HG02623 (cell line): ENCODE measurements at regions not wholly inside any gene's neighbourhood (a gene's known extent, or its start where the extent isn't known, plus 50 kb on each side); places are given as distances from the start of the nearest gene placed in this dataset.
A peak's percentile ranks its signal among the peaks of the same experiment; 100 is the strongest.
"Not testable (repeated sequence)": the region's sequence is repeated elsewhere in the genome, so short reads cannot be mapped to it uniquely, and the experiment has no call there.

Experiments
- ATAC-seq: cut with Tn5 transposase; IDR thresholded peaks from one replicate; pipeline ENCODE4 v1.9.1; 2021; ENCODE audit warnings: moderate library complexity; ENCODE audit not compliant: unreplicated experiment

DNA sequence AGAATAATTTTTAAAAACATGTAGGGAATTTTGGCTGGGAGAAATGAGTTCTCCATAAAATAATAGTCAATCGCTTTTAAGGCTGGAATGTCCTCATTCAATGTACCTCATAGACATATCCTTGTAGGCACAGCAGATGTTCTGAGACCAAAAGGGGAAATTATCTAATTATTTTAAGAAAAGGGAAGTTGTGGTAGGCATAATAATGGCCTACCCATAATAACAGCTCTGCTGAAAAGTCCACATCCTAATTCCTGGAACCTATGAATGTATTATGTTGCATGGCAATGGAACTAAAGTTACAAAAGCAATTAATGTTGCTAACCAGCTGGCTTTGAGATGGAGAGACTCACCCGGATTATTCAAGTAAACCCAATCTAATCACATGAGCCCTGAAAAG, 216.1 kb downstream of the TRIM36 start:
- peak; percentile 48 for ATAC-seq

DNA sequence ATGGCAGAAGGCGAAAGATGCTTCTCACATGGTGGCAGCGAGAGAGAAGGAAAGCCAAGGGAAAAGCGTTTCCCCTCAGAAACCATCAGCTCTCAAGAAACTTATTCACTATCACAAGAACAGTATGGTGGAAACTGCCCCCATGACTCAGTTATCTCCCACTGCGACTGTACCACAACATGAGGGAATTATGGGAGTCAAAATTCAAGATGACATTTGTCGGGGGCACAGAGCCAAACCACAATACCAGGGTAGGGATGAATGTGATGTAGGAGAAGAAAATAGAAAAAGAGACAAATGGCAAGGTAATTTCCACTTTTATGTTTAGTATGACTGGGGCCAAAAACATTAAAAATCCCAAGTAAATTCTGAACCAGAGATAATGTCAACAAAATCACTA, 216.8 kb downstream of the TRIM36 start:
- no peak for ATAC-seq

DNA sequence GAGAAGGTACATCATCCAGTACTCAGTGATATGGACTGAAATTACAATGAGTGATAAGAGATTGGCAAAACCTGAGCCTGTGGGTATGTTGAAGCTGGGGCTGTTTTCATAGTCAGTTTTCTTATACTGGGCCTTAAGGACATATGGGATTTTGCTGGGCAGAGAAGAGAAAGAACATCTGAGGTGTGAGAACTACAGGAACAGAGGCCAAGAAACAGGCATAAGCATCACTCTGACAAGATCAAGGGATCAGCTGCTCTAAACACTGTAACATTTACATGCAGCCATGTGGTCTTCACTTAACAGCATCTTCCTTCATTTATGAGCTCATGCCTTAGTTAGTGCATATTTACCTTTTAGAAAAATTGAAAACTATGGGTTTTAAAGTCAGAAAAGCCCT, 220.0 kb downstream of the TRIM36 start:
- ATAC-seq: no peak

DNA sequence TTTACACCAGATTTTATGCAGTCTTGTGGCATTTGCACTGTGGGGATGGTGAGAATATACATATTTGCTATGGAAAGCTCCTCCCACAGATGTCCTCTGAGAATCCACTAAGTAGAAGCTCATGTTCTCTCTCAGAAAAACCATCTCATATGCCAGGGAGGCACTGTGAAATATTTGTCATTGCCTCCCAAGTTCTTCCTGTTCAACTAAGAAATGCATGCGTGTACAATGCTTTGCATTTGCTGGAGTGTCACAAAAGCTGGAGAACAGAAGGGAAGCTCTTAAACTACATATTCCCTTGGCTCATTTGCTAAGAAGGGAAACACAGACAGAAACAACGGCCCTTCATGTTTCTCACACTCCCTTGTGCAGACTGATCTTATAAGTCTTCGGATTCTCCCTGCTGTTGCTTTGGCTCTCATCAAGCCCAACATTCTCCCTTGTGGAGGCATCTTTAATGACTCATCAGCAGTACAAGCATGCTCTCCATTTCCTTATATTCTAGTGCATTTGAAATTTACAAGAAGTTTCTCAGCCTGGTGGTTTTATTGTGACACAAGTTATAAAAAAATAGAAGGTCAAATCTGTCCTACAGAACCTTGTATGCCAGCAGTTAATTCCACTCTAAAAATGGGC, 220.6 kb downstream of the TRIM36 start:
- no peak for ATAC-seq

DNA sequence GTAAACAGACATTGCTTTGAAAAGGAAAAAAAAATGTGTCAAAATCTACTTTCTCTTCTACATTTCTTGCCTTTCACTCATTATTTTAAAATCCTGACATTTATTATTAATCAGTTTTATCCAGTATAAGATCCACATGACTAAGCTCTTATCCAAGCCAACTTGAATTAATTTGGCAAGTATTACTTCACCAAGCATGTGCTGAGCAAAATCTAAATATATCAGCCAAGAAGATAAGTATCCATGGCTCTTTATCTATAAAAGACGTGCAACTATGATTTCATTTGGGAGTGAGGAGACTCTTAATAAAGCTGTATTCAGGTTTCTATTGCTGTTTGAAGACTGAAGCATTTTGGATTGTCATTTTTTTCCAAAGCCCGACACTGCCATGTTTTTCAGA, 221.3 kb downstream of the TRIM36 start:
- ATAC-seq: no peak

DNA sequence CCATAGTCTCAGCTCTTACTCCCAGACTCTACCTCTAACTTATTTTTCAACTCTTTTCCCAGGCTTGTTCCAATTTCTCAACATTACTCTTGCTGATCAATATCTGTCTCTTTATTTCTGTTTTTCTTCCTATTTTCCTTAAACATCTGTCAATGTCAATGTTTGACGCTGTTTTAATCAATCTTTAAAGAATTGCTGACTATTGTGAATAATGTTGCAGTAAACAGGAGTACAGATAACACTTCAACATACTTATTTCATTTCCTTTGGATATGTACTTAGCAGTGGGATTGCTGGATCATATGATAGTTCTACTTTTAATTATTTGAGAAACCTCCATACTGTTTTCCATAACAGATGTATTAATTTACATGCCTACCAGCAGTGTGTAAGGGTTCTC, 229.0 kb downstream of the TRIM36 start:
- no peak for ATAC-seq

DNA sequence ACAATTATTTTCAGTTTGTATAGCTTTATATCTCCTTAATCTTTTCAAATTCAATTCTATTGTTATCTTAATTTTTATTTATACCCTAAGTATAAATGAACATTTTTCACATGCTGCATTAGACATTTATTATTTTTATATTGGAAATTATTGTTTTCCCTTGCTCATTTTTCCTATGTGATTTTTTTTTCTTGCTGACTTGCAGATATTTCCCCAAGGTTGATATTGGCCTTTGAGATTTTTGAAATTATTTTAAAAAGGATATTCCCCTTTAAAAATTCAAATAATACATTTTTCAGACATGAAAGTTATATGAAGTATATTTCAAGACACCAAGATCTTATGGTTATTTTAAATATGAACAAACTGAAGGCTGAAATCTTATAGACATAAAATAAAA, 234.2 kb downstream of the TRIM36 start:
- no peak for ATAC-seq

DNA sequence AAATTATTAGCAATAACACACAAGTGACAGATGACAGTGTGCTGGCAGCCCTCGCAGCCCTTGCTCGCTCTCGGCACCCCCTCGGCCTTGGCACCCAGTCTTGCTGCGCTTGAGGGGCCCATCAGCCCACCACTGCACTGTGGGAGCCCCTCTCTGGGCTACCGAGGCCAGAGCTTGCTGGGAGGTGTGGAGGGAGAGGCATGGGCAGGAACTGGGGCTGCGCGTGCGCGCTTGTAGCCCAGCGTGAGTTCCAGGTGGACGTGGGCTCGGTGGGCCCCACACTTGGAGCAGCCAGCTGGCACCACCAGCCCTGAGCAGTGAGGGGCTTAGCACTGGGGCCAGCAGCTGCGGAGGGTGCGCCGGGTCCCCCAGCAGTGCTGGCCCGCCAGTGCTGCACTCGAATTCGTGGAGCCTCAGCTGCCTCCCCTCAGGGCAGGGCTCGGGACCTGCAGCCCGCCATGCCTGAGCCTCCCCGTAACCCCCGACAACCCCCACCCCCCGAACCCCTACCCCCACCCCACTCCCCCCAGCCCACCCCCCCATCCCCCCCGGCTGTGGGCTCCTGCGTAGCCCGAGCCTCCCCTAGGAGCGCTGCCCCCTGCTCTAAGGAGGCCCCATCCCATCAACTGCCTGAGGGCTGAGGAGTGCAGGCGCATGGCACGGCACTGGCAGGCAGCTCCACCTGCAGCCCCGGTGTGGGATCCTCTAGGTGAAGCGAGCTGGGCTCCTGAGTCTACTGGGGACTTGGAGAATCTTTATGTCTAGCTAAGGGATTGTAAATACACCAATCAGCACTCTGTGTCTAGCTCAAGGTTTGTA, 240.9 kb downstream of the TRIM36 start:
- ATAC-seq: no peak

DNA sequence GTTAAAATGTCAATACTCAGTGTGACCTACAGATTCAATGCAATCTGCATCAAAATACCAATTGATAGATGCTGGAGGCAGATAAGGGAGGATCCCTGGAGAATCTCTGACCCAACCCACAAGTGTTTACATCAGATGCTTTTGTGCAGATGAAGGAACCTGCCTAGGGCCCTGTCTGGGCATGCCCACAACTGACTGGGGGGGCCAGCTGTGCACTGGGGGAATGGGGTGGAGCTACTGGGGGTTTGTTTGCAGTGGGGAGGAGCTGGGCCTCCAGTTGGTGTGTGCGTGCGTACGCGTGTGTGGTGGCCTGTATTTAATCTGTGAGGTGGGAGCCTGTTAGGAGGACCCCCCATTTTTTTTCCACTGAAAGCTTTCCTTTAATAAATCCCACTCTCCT, 244.9 kb downstream of the TRIM36 start:
- no peak for ATAC-seq

DNA sequence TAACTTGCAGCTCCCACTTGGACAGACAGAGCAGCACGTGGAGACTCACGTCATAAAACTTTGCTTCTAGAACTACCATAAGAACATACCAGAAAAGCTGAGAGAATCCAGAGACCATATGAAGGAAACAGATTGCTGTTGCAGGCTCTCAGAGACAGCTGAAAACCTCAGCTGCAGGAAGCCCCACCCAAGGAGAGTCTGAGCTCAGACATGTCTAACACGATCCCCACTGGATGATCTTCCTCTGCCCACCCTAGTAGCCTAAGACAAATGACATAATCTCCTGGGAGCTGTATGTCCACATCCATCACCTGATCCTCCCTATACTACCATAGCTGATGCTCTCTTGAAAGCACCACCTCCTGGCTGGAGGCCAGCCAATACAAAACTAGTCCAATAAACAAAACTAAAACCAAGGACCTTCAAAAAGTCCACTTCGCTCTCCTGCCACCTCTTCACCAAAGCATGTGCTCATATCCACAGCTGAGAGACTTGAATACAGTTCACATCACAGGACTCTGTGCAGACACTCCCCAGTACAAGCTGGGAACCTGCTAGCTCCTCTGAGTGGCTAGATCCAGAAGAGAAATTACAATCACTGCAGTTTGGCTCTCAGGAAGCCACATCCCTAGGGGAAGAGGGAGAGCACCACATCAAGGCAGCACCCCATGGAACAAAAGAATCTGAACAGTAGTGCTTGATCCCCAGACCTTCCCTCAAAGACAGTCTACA, 257.4 kb downstream of the TRIM36 start:
- ATAC-seq: no peak

DNA sequence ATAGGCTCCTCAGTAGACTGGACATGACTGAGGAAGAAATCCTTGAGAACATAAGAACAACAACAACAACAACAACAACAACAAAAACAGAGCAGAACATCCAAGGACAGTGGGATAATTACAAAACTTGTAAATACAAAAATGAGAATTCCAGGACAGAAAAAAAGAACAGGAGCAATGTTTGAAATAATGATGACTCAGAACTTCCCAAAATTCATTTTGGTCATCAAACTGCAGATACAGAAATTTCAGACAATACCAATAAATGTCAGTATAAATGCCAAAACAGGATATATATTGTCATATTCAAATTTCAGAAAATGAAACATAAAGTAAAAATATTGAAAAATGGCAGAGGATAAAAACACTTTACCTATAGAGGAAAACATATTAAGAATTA, 259.0 kb downstream of the TRIM36 start:
- ATAC-seq: no peak

DNA sequence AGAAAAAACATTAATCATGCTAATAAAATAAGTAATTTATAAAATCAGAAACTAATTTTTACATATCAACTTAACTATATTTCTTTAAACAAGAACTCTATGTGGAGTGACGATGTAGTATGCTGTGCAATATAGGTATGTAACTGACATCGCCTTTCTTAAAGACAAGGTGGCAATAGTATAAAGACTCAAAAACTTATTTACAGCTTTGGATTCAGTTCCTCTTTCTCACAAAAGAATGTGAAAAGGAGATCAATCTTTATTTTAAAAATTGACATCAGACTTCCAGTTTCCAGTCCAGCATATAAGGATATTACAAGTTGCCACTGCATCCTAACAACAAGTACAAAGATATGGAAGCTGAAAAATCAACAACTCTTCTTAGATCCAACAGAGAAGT, 260.3 kb downstream of the TRIM36 start:
- no peak for ATAC-seq

DNA sequence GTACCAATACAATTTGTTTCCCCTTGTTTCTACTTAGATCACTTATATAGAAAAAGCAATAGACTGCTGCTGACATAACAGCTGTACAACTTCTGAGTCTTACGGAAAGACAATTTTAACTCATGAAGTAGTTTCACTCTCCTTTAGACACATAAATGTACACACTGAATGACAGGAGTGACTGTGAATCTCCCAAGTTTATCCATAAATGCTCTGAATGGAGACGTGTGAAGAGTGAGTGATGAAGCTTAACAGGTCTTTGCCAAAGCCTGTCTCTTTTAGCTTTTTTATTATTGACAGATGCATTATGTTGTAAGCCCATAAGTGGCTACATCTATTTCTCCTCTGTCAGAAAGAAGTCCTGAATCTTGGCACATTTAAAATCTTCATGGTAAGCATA, 265.9 kb downstream of the TRIM36 start:
- ATAC-seq: no peak

DNA sequence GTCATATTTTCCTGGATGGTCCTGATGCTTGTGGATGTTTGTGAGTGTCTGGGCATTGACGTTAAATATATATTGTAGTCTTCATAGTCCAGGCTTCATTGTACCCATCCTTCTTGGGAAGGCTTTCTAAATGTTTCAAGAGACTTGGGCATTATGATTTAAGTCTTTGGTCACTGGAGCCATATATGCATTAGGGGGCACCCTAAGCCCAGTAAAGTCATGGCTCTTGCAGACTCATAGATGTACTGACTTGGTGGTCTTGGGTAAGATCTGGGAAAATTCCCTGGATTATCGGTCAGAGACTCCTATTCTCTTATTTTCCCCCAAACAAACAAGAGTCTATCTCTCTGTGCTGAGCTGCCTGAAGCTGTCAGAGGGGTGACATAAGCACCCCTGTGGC, 271.1 kb downstream of the TRIM36 start:
- no peak for ATAC-seq

DNA sequence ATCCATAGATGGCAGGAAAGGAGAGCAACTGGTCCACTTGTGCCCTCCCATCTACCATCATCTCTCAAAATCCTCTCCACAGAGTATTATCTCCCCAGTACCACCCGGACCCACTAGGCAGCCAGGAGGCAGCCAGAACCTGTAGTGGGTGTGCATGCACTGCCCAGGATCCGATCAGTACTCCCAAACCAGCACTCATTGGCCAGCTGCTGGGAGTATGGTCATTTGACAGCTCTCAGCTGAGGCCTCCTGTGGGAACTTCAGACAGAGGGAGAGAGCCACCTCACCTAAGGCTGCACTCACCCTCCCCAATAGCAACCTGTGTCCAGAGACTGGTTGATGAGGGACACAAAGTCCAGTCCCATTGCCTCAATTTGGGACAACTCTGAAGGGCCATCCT, 286.0 kb downstream of the TRIM36 start:
- no peak for ATAC-seq

DNA sequence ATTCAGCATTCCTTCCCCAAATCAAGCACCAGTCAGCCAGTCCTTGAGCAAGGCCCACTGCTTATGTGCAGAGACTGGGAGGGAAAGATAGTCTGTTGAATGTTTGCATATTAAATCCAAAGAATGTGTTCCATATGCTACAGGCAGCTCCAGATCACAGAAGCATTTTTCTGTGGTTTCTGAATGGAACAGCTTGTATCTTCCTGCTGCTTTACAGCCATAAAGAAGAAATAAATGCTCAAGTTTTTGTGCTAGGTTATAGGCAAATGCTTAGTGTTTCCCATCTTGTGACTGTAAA, 310.3 kb downstream of the TRIM36 start:
- no peak for ATAC-seq

DNA sequence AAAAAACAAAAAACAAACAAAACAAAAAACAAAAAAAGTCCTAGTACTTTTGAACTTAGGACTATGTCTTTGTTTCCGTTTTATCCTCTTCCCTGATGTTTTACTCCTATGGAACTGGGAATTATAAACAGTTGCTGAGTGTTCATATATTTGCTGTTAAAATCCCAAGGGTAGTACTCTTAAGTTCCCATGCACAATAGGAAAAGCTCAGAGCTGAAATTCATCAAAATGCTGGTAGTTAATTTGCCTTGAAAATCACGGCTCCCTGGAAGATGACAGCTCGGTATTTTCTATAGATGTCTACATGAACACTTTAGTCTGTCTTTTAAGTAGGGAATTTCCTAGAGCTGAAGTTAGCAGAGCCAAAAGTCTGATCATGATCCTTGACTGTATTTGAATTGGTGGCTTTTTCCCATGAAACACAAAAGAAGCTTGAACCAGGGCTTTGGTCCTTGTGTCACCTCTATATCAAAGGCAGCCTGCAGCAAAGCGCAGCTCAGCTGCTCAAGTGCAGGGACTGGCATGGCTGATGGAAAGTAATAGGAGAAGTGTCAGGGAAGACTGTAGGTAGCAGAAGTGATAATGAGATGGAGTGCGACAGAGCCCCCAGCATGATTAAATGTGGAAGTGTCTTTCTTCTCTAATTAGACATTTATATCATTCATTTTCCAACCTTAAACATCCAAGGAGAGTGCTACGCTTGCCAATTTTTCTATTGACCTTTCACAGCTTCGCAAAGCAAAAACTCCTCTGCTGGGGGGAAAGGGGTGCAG, 310.9 kb downstream of the TRIM36 start:
- no peak for ATAC-seq

DNA sequence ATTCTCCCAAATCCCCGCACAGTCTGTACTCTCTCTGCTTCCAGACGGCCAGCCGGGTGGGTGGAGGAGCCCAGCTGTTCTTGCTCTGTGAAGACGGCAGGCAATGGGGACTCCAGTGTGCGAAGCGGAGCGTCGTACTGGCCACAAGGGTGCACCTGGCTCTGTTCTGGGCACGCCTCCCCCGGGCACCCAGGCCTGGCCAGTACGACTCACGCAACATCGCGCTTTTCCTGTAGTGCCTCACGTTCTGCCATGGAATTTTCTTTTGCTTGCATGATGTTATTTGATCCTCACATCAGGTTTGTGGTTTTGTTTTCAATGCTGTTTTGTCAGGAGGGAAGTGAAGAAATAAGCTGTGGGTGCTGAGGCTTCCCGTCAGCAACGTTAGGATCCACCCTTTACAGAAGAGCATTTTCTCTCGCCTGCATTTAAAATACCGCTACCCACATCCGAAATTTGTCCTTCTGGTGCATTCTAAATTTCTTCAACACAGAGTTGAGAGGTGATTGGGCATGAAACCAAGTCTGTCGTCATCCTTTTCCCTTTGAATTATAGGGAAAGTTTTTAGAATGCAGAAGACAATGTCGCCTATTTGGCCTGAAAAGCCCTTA, 311.7 kb downstream of the TRIM36 start:
- ATAC-seq: no peak

DNA sequence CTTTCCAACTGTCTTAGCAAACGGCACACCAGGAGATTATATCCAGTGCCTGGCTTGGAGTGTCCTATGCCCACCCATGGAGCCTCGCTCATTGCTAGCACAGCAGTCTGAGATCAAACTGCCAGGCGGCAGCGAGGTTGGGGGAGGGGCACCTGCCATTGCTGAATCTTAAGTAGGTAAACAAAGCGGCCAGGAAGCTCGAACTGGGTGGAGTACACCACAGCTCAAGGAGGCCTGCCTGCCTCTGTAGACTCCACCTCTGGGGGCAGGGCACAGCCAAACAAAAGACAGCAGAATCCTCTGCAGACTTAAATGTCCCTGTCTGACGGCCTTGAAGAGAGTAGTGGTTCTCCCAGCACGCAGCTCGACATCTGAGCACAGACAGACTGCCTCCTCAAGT, 325.0 kb downstream of the TRIM36 start:
- not testable (repeated sequence) for ATAC-seq

DNA sequence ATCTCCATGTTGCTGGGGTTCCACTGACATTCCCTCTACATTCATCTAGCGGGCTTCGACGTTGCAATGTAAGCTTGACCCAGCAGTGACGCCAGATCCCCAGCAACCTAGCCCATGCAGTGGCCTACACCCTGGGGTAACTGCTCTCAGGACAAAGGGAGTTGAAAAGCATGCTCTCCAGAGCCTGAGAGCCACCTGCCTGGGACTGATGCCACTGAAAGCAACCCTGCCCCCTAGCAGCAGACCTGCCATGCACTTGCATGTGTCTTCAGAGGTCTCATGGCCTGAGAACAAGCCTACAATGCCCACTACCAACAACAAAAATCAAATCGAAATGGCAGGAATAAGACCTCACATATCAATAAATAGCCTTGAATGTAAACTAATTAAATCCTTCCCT, 330.3 kb downstream of the TRIM36 start:
- ATAC-seq: no peak

DNA sequence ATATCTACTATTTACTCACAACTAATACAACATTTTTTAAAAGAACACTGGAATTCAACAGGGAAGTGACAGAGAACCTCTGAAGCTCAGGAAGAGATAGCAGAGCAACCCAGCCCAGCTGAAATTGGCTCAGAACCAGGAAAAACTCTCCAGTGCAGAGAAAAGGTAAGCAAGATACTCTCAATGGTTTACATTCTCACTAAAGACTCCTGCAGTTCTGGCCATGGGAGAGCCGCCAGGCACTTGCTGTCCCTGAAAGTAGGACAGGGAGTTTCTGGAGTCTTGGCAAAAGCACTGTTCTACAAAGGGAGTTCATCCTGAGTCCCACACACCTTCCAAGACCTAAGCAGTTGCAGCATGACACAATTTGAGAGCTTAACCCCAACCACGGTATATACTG, 330.8 kb downstream of the TRIM36 start:
- no peak for ATAC-seq
